Lower lobe of right lung (tissue), 2 donors: ENCODE measurements at regions not wholly inside any gene's neighbourhood (a gene's known extent, or its start where the extent isn't known, plus 50 kb on each side); places are given as distances from the start of the nearest gene placed in this dataset.

Source experiments
- ATAC-seq, 2 donors: fragments of 200-7000 bp; cut with Tn5 transposase; one replicate each; pipeline ENCODE4 v1.9.1; 2020 to 2022; ENCODE audit warnings: mild to moderate bottlenecking in 2 of 2, moderate library complexity in 2 of 2
- DNase-seq: peaks from one replicate; pipeline ENCODE4 v3.0.0-alpha.2; 2020
- H3K27ac ChIP-seq: fragments of 200-600 bp; one replicate; pipeline ENCODE4 v1.8.0; 2022
- H3K27me3 ChIP-seq: fragments of 200-600 bp; one replicate; pipeline ENCODE4 v1.8.0; 2022; ENCODE audit warnings: low read depth
- H3K36me3 ChIP-seq: fragments of 200-600 bp; one replicate; pipeline ENCODE4 v1.8.0; 2022; ENCODE audit warnings: mild to moderate bottlenecking
- H3K4me1 ChIP-seq: fragments of 200-600 bp; one replicate; pipeline ENCODE4 v1.8.0; 2022
- H3K4me3 ChIP-seq: fragments of 200-600 bp; one replicate; pipeline ENCODE4 v1.8.0; 2022; ENCODE audit warnings: mild to moderate bottlenecking
- H3K9me3 ChIP-seq: fragments of 200-600 bp; one replicate; pipeline ENCODE4 v1.8.0; 2022
- CTCF ChIP-seq: fragments of 200-600 bp; IDR thresholded peaks from one replicate; pipeline ENCODE4 v1.8.0; 2022; ENCODE audit warnings: antibody characterized with exemption, mild to moderate bottlenecking
- intact Hi-C: fragments of 100-400 bp; cut with DNase I; formaldehyde crosslinking; loops from one replicate; pipeline ENCODE4 v1.11.0; 2022
- donor health status: DM: no; HTN: yes; CAD: no; lungs with severe emphysema.

GRCh38 chr3:10759495-10759894 lies 56.5 kb upstream of the SLC6A11 start:
- no peaks in the 10 kb centered on the region for H3K36me3 ChIP-seq
- no peak overlapping the region for H3K27ac ChIP-seq
- H3K27me3 ChIP-seq: peaks cover 17% of the 10 kb centered on the region
- no peaks in the 10 kb centered on the region for H3K4me1 ChIP-seq
- intact Hi-C loops: no loop called here
- H3K4me3 ChIP-seq: no peak overlapping the region
- DNase-seq: no peak
- ATAC-seq: no peak
- no peak for TF ChIP-seq CTCF
- H3K9me3 ChIP-seq: no peaks in the 10 kb centered on the region

GRCh38 chr3:10760199-10760598 lies 55.8 kb upstream of the SLC6A11 start:
- intact Hi-C loops: no loop called here
- Histone ChIP-seq H3K27me3 (peaks cover 24% of the 10 kb centered on the region), H3K36me3 (no peaks in the 10 kb centered on the region), H3K4me1 (no peaks in the 10 kb centered on the region), H3K9me3 (no peaks in the 10 kb centered on the region), H3K27ac (no peak overlapping the region), H3K4me3 (no peak overlapping the region)
- no peak for DNase-seq
- TF ChIP-seq CTCF: no peak
- ATAC-seq: no peak

GRCh38 chr3:10761583-10761982 lies 54.4 kb upstream of the SLC6A11 start:
- Histone ChIP-seq H3K9me3 (no peaks in the 10 kb centered on the region), H3K36me3 (no peaks in the 10 kb centered on the region), H3K4me1 (no peaks in the 10 kb centered on the region), H3K27me3 (peaks cover 28% of the 10 kb centered on the region), H3K4me3 (no peak overlapping the region), H3K27ac (no peak overlapping the region)
- TF ChIP-seq CTCF: no peak
- DNase-seq: no peak
- ATAC-seq: no peak
- intact Hi-C loops: no loop called here

- no peaks in the 10 kb centered on the region for H3K4me1 ChIP-seq
- DNase-seq: no peak
- H3K4me3 ChIP-seq: no peak overlapping the region
- no peaks in the 10 kb centered on the region for H3K9me3 ChIP-seq
- ATAC-seq: no peak
- no peak for TF ChIP-seq CTCF
- H3K36me3 ChIP-seq: no peaks in the 10 kb centered on the region
- intact Hi-C loops: no loop called here
- H3K27ac ChIP-seq: no peak overlapping the region
- H3K27me3 ChIP-seq: peaks cover 33% of the 10 kb centered on the region
These were observed 53.9 kb upstream of the SLC6A11 start for GRCh38 chr3:10762116-10762515.

- intact Hi-C loops: no loop called here
These were observed 53.3 kb upstream of the SLC6A11 start for GRCh38 chr3:10762611-10763247.

More at GRCh38 chr3:10762611-10763247, 53.3 kb upstream of the SLC6A11 start:
- Histone ChIP-seq H3K27me3 (peaks cover 32% of the 10 kb centered on the region), H3K27ac (no peak overlapping the region), H3K4me3 (no peak overlapping the region), H3K9me3 (no peaks in the 10 kb centered on the region), H3K36me3 (no peaks in the 10 kb centered on the region), H3K4me1 (no peaks in the 10 kb centered on the region)
- DNase-seq: no peak
- TF ChIP-seq CTCF: no peak
- ATAC-seq: no peak
